ENCODE measurements at regions not wholly inside any gene's neighbourhood (a gene's known extent, or its start where the extent isn't known, plus 50 kb on each side); places are given as distances from the start of the nearest gene placed in this dataset.

DNA sequence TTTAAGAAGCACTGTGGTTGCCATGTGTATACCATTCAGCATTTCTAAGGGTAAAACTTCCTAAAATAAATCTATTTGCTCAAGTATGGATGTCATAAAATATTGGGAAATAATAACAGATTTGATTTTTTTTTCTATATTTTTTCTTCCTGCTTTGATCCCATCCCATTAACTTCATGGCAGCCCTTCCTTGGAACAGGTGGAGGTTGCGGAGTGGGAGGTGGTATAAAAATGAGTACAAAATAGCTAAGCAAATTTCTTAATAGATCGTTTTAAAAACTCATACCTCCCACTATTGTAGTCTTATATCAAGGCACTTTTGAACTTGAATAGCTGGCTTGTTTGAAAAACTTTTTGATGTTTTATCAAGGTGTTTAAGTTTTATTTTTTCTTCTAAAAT lies 152.1 kb upstream of the KYNU start:
- DNase-seq: no peak
- Histone ChIP-seq H3K4me3 (no peak overlapping the region), H3K4me1 (replicated peaks in 1 of 2) (no peaks in the 10 kb centered on the region), H3K27ac (no peak overlapping the region), H3K27me3 (no peaks in the 10 kb centered on the region), H3K9me3 (replicated peaks in 1 of 3) (no peaks in the 10 kb centered on the region), H3K36me3 (replicated peaks in 1 of 2) (no peaks in the 10 kb centered on the region)
- WGBS, 4 donors: 89 to 94% (median 93%) methylated on average over 2 of the region's 2 CpGs
- TF ChIP-seq POLR2A (IDR thresholded peaks at IDR 0.05): no peak
- TF ChIP-seq, protein P1, sequence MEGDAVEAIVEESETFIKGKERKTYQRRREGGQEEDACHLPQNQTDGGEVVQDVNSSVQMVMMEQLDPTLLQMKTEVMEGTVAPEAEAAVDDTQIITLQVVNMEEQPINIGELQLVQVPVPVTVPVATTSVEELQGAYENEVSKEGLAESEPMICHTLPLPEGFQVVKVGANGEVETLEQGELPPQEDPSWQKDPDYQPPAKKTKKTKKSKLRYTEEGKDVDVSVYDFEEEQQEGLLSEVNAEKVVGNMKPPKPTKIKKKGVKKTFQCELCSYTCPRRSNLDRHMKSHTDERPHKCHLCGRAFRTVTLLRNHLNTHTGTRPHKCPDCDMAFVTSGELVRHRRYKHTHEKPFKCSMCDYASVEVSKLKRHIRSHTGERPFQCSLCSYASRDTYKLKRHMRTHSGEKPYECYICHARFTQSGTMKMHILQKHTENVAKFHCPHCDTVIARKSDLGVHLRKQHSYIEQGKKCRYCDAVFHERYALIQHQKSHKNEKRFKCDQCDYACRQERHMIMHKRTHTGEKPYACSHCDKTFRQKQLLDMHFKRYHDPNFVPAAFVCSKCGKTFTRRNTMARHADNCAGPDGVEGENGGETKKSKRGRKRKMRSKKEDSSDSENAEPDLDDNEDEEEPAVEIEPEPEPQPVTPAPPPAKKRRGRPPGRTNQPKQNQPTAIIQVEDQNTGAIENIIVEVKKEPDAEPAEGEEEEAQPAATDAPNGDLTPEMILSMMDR (IDR thresholded peaks at IDR 0.05): no peak
- intact Hi-C loops (cut with DNase I): no loop called here

DNA sequence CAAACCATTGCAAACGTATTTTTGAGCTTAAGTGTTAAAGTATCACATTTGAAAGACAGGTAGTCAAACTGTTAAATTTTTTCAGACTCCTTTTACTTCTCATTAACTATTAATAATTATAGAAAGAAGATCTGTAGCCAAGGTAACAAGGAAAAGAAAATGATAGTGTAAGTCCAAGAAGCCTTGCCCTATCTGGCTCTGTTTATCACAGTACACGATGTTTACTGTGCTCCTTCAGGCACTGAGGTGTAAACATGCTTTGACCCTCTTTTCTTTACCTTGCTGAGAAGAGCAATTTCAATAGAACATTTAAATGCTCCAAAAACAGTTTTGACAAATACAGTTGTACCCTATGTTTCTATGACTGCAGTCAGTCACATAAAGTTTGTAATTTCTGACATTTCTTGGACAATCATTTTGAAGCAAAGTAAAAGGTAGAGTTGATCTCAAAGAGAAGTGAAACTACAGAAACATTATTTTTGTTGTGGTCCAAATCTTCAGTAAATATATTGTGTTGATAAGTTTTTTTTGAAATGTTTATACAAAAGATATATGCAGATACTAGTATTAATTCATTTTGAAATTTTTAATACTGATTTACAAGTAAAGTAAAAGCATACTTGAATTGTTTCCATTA lies 152.6 kb upstream of the KYNU start:
- Histone ChIP-seq H3K36me3 (replicated peaks in 1 of 2) (no peaks in the 10 kb centered on the region), H3K4me3 (no peak overlapping the region), H3K9me3 (replicated peaks in 1 of 3) (no peaks in the 10 kb centered on the region), H3K4me1 (replicated peaks in 1 of 2) (no peaks in the 10 kb centered on the region), H3K27ac (no peak overlapping the region), H3K27me3 (no peaks in the 10 kb centered on the region)
- WGBS, 4 donors: 78 to 79% (median 79%) methylated on average over 2 of the region's 2 CpGs
- DNase-seq: no peak
- intact Hi-C loops (cut with DNase I): no loop called here
- TF ChIP-seq, protein P1 (IDR thresholded peaks at IDR 0.05): no peak
- TF ChIP-seq POLR2A (IDR thresholded peaks at IDR 0.05): no peak

DNA sequence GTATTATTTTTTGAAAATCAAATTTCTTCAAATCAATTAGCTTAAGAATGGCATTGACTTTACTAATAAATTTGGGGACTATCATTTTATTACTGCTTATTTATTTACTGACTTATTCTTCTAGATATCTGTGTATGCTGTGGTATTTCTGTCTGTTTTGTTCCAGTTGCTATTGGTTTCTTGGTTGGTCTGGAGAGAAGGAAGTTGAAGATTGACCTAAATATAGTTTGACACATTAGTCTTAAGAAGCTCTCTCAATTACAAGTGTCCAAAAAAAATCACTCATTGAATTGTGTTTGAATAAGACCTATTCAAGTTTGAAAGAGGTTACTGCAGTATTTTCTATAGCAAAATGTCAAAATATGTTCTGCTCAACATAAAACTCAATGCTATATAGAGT lies 153.3 kb upstream of the KYNU start:
- no peak overlapping the region for H3K4me3 ChIP-seq
- TF ChIP-seq POLR2A (IDR thresholded peaks at IDR 0.05): no peak
- TF ChIP-seq, protein P1 (IDR thresholded peaks at IDR 0.05): no peak
- H3K9me3 ChIP-seq (replicated peaks in 1 of 3): no peaks in the 10 kb centered on the region
- no peak overlapping the region for H3K27ac ChIP-seq
- no peaks in the 10 kb centered on the region for H3K36me3 ChIP-seq (replicated peaks in 1 of 2)
- no peaks in the 10 kb centered on the region for H3K27me3 ChIP-seq
- DNase-seq: no peak
- intact Hi-C loops (cut with DNase I): no loop called here
- H3K4me1 ChIP-seq (replicated peaks in 1 of 2): no peaks in the 10 kb centered on the region

DNA sequence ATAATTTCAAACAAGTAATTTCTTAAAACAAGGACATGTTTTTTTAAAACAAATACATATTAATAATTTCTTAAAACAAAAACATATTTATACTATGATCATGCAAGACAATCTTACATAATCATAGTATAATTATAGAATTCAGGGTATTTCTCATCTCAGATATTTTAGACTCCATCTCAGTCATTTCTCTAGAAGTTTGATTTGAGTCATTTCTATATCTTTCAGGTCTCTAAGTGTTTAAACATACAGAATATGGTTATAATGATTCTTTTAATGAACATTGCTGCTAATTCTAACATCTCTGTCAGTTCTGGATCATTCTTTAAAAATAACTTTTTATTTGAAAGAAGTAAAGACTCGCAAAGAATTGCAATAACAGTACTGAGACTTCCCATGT lies 154.2 kb upstream of the KYNU start:
- no peak for TF ChIP-seq POLR2A (IDR thresholded peaks at IDR 0.05)
- TF ChIP-seq, protein P1 (IDR thresholded peaks at IDR 0.05): no peak
- Histone ChIP-seq H3K36me3 (replicated peaks in 1 of 2) (no peaks in the 10 kb centered on the region), H3K9me3 (replicated peaks in 1 of 3) (no peaks in the 10 kb centered on the region), H3K4me1 (replicated peaks in 1 of 2) (no peaks in the 10 kb centered on the region), H3K4me3 (no peak overlapping the region), H3K27me3 (no peaks in the 10 kb centered on the region), H3K27ac (no peak overlapping the region)
- WGBS, 4 donors: 91 to 97% (median 95%) methylated on average over 1 of the region's 1 CpG
- intact Hi-C loops (cut with DNase I): no loop called here
- DNase-seq: no peak

Measured in adrenal gland (tissue), 9 donors.